ENCODE measurements at regions not wholly inside any gene's neighbourhood (a gene's known extent, or its start where the extent isn't known, plus 50 kb on each side); places are given as distances from the start of the nearest gene placed in this dataset.
"Not testable (repeated sequence)": the region's sequence is repeated elsewhere in the genome, so short reads cannot be mapped to it uniquely, and the experiment has no call there.

GRCh38 chr18:15315301-15315700, 567.3 kb downstream of the ANKRD30B start:
- H3K27me3 ChIP-seq (ENCODE audit: control insufficient read depth in 1 of 2, insufficient read depth in 2 of 2, low read length in 2 of 2); H3K36me3 ChIP-seq (replicated peaks in 1 of 2; ENCODE audit: control insufficient read depth in 1 of 2, insufficient read depth in 2 of 2, low read length in 2 of 2); H4K20me1 ChIP-seq (ENCODE audit: insufficient read depth, low read length); DNase-seq (ENCODE audit: low spot score); H3K9ac ChIP-seq (ENCODE audit: insufficient read depth, low read depth, low read length); intact Hi-C loops (cut with micrococcal nuclease; ENCODE audit: unreplicated experiment); H3K9me3 ChIP-seq (ENCODE audit: low read length); in situ Hi-C loops (cut with HindIII; ENCODE audit: extremely low pct_ligation_motif_present, low pct_unique_long_range_greater_than_20kb); H3K4me3 ChIP-seq (replicated peaks in 1 of 3; ENCODE audit: insufficient read depth in 1 of 3, low read depth in 2 of 3, low read length in 3 of 3); H3K27ac ChIP-seq (ENCODE audit: extremely low read length, insufficient read depth, low read length); FAIRE-seq; CTCF ChIA-PET (ENCODE audit: low intra/inter-chr PET ratio, low total read pairs); BruUV-seq (replicated peaks); H3K79me2 ChIP-seq (ENCODE audit: insufficient read depth, low read length); POLR2A ChIA-PET; H2AFZ ChIP-seq (ENCODE audit: low read length); H3K4me1 ChIP-seq (ENCODE audit: insufficient read depth, low read length); ATAC-seq; H3K4me2 ChIP-seq (ENCODE audit: low read depth, low read length): not testable (repeated sequence)
- 4% methylated on average over 3 of the region's 3 CpGs for WGBS (ENCODE audit: low lambda C conversion rate)
- TF ChIP-seq STAG1 (CRISPR knock-in tag; IDR thresholded peaks at IDR 0.05) = 0 out of 2 replicates have a peak, but pooled peaks have one; percentile 8

GRCh38 chr18:15318655-15319054, 570.7 kb downstream of the ANKRD30B start:
- intact Hi-C loops (cut with micrococcal nuclease; ENCODE audit: unreplicated experiment); ATAC-seq; H3K36me3 ChIP-seq (replicated peaks in 1 of 2; ENCODE audit: control insufficient read depth in 1 of 2, insufficient read depth in 2 of 2, low read length in 2 of 2); FAIRE-seq; H3K79me2 ChIP-seq (ENCODE audit: insufficient read depth, low read length); in situ Hi-C loops (cut with HindIII; ENCODE audit: extremely low pct_ligation_motif_present, low pct_unique_long_range_greater_than_20kb); DNase-seq (ENCODE audit: low spot score); H3K4me2 ChIP-seq (ENCODE audit: low read depth, low read length); H3K27me3 ChIP-seq (ENCODE audit: control insufficient read depth in 1 of 2, insufficient read depth in 2 of 2, low read length in 2 of 2); H4K20me1 ChIP-seq (ENCODE audit: insufficient read depth, low read length); H3K27ac ChIP-seq (ENCODE audit: extremely low read length, insufficient read depth, low read length); BruUV-seq (replicated peaks); H3K4me1 ChIP-seq (ENCODE audit: insufficient read depth, low read length); H2AFZ ChIP-seq (ENCODE audit: low read length); H3K4me3 ChIP-seq (replicated peaks in 1 of 3; ENCODE audit: insufficient read depth in 1 of 3, low read depth in 2 of 3, low read length in 3 of 3); CTCF ChIA-PET (ENCODE audit: low intra/inter-chr PET ratio, low total read pairs); POLR2A ChIA-PET; H3K9ac ChIP-seq (ENCODE audit: insufficient read depth, low read depth, low read length); H3K9me3 ChIP-seq (ENCODE audit: low read length); TF ChIP-seq FOXA1 (CRISPR knock-in tag; IDR thresholded peaks at IDR 0.05): not testable (repeated sequence)
- peak; percentile 75; the same call in 1 of the 2 replicates for TF ChIP-seq FOXA1 (IDR thresholded peaks at IDR 0.05)

GRCh38 chr18:15329713-15330112, 581.7 kb downstream of the ANKRD30B start:
- H3K36me3 ChIP-seq (replicated peaks in 1 of 2; ENCODE audit: control insufficient read depth in 1 of 2, insufficient read depth in 2 of 2, low read length in 2 of 2); BruUV-seq (replicated peaks); in situ Hi-C loops (cut with HindIII; ENCODE audit: extremely low pct_ligation_motif_present, low pct_unique_long_range_greater_than_20kb); intact Hi-C loops (cut with micrococcal nuclease; ENCODE audit: unreplicated experiment); H3K4me3 ChIP-seq (replicated peaks in 1 of 3; ENCODE audit: insufficient read depth in 1 of 3, low read depth in 2 of 3, low read length in 3 of 3); H3K4me2 ChIP-seq (ENCODE audit: low read depth, low read length); H2AFZ ChIP-seq (ENCODE audit: low read length); H3K27me3 ChIP-seq (ENCODE audit: control insufficient read depth in 1 of 2, insufficient read depth in 2 of 2, low read length in 2 of 2); FAIRE-seq; H3K9me3 ChIP-seq (ENCODE audit: low read length); H3K4me1 ChIP-seq (ENCODE audit: insufficient read depth, low read length); H3K79me2 ChIP-seq (ENCODE audit: insufficient read depth, low read length); H4K20me1 ChIP-seq (ENCODE audit: insufficient read depth, low read length); DNase-seq (ENCODE audit: low spot score); CTCF ChIA-PET (ENCODE audit: low intra/inter-chr PET ratio, low total read pairs); POLR2A ChIA-PET; H3K9ac ChIP-seq (ENCODE audit: insufficient read depth, low read depth, low read length); ATAC-seq; H3K27ac ChIP-seq (ENCODE audit: extremely low read length, insufficient read depth, low read length): not testable (repeated sequence)
- WGBS (ENCODE audit: low lambda C conversion rate) = 14% methylated on average over 3 of the region's 13 CpGs

- not testable (repeated sequence) for BruUV-seq (replicated peaks)
Measured at GRCh38 chr18:15330149-15330548, 582.2 kb downstream of the ANKRD30B start.

More at GRCh38 chr18:15330149-15330548, 582.2 kb downstream of the ANKRD30B start:
- FAIRE-seq; H3K4me1 ChIP-seq (ENCODE audit: insufficient read depth, low read length); ATAC-seq; H2AFZ ChIP-seq (ENCODE audit: low read length); intact Hi-C loops (cut with micrococcal nuclease; ENCODE audit: unreplicated experiment); H3K9ac ChIP-seq (ENCODE audit: insufficient read depth, low read depth, low read length); POLR2A ChIA-PET; H3K4me3 ChIP-seq (replicated peaks in 1 of 3; ENCODE audit: insufficient read depth in 1 of 3, low read depth in 2 of 3, low read length in 3 of 3); in situ Hi-C loops (cut with HindIII; ENCODE audit: extremely low pct_ligation_motif_present, low pct_unique_long_range_greater_than_20kb); H3K9me3 ChIP-seq (ENCODE audit: low read length); H3K4me2 ChIP-seq (ENCODE audit: low read depth, low read length); DNase-seq (ENCODE audit: low spot score); H4K20me1 ChIP-seq (ENCODE audit: insufficient read depth, low read length); H3K79me2 ChIP-seq (ENCODE audit: insufficient read depth, low read length); H3K27me3 ChIP-seq (ENCODE audit: control insufficient read depth in 1 of 2, insufficient read depth in 2 of 2, low read length in 2 of 2); H3K36me3 ChIP-seq (replicated peaks in 1 of 2; ENCODE audit: control insufficient read depth in 1 of 2, insufficient read depth in 2 of 2, low read length in 2 of 2); H3K27ac ChIP-seq (ENCODE audit: extremely low read length, insufficient read depth, low read length); CTCF ChIA-PET (ENCODE audit: low intra/inter-chr PET ratio, low total read pairs): not testable (repeated sequence)
- WGBS (ENCODE audit: low lambda C conversion rate) = 32% methylated on average over 5 of the region's 20 CpGs

All from HepG2 (cell line).